HepG2 (cell line): ENCODE measurements at regions not wholly inside any gene's neighbourhood (a gene's known extent, or its start where the extent isn't known, plus 50 kb on each side); places are given as distances from the start of the nearest gene placed in this dataset.

Source experiments
- ATAC-seq: fragments of 200-7000 bp; cut with Tn5 transposase; 3 replicates; pipeline ENCODE4 v1.9.1; 2020; ENCODE audit warnings: mild to moderate bottlenecking, moderate library complexity
- BruUV-seq: library from RNA; stranded (reverse); fragments of 400-500 nt; replicated peaks from 2 replicates; lab custom pipeline; 2021; lab: Mats Ljungman, UMichigan
- CTCF ChIA-PET: fragments of 300-600 bp; formaldehyde crosslinking; extraction: SDS; loops from one replicate; lab custom pipeline; 2021; ENCODE audit warnings: low total read pairs, inconsistent platforms, low intra/inter-chr PET ratio; lab: Yijun Ruan, JAX
- POLR2A ChIA-PET: fragments of 350-600 bp; sonication (Branson Sonifier 250); formaldehyde crosslinking; loops from one replicate; lab custom pipeline; 2020; ENCODE audit warnings: antibody characterized with exemption, inconsistent platforms; lab: Yijun Ruan, JAX
- DNase-seq: peaks from one replicate; pipeline ENCODE4 v3.0.0-alpha.2; 2015; ENCODE audit warnings: low spot score
- FAIRE-seq: peaks from 3 replicates; lab custom pipeline; 2011; peaks lifted over from hg19 to GRCh38; lab: Jason Lieb, UNC
- H2AFZ ChIP-seq: one replicate; pipeline ENCODE4 v1.6.1; 2011; ENCODE audit warnings: low read length, inconsistent platforms
- H3K27ac ChIP-seq: fragments of 300-600 bp; 3 replicates; pipeline ENCODE4 v1.8.0; 2011; ENCODE audit warnings: mixed run types, mild to moderate bottlenecking, mixed read lengths, low read length, inconsistent platforms; ENCODE audit not compliant: insufficient read depth; ENCODE audit errors: extremely low read length
- H3K27me3 ChIP-seq, 2 experiments: fragments of 200-600 bp in 1 of 2; 2 replicates in 1 of 2; 3 replicates in 1 of 2; pipeline versions ENCODE4 v1.6.0 to v1.8.0; 2011; ENCODE audit warnings: low read length in 2 of 2, mild to moderate bottlenecking in 2 of 2, moderate library complexity in 2 of 2, inconsistent platforms in 1 of 2; ENCODE audit not compliant: insufficient read depth in 2 of 2, control insufficient read depth in 1 of 2
- H3K36me3 ChIP-seq, 2 experiments: fragments of 200-600 bp in 1 of 2; replicated peaks in 1 of 2; 2 replicates in 1 of 2; 3 replicates in 1 of 2; pipeline versions ENCODE4 v1.5.1 to v1.8.0; 2011; ENCODE audit warnings: low read length in 2 of 2, inconsistent platforms in 1 of 2; ENCODE audit not compliant: insufficient read depth in 2 of 2, control insufficient read depth in 1 of 2
- H3K4me1 ChIP-seq: 2 replicates; pipeline ENCODE4 v1.5.1; 2012; ENCODE audit warnings: low read length, inconsistent platforms; ENCODE audit not compliant: insufficient read depth
- H3K4me2 ChIP-seq: 2 replicates; pipeline ENCODE4 v1.6.0; 2011; ENCODE audit warnings: low read depth, low read length, inconsistent platforms
- H3K4me3 ChIP-seq, 3 experiments: fragments of 200-600 bp in 1 of 3; sonication (generic), shearing (Covaris generic) in 1 of 3; replicated peaks in 1 of 3; 2 replicates each; pipeline ENCODE4 v1.5.1; 2011 to 2016; ENCODE audit warnings: low read length in 3 of 3, inconsistent platforms in 2 of 3, low read depth in 2 of 3, mild to moderate bottlenecking in 2 of 3, control low read depth in 1 of 3, mixed read lengths in 1 of 3; ENCODE audit not compliant: insufficient read depth in 1 of 3
- H3K79me2 ChIP-seq: one replicate; pipeline ENCODE4 v1.6.1; 2011; ENCODE audit warnings: low read length, inconsistent platforms; ENCODE audit not compliant: insufficient read depth
- H3K9ac ChIP-seq: 2 replicates; pipeline ENCODE4 v1.6.0; 2011; ENCODE audit warnings: mild to moderate bottlenecking, low read depth, low read length, inconsistent platforms; ENCODE audit not compliant: insufficient read depth
- H3K9me3 ChIP-seq: 2 replicates; pipeline ENCODE4 v1.5.1; 2012; ENCODE audit warnings: mild to moderate bottlenecking, low read length
- H4K20me1 ChIP-seq: 2 replicates; pipeline ENCODE4 v1.6.0; 2011; ENCODE audit warnings: inconsistent platforms, mild to moderate bottlenecking, low read length, moderate library complexity; ENCODE audit not compliant: insufficient read depth
- ARNT2 ChIP-seq: sonication (generic); formaldehyde crosslinking; IDR thresholded peaks from 2 replicates; pipeline ENCODE4 v1.8.0; 2022; ENCODE audit warnings: mild to moderate bottlenecking, low read depth, missing genetic modification reagents, moderate library complexity
- CREM ChIP-seq, 2 experiments: sonication (generic) in 1 of 2; formaldehyde crosslinking in 1 of 2; IDR thresholded peaks; 2 replicates each; pipeline versions ENCODE4 v1.4.0 to v1.6.1; 2016 to 2020; ENCODE audit warnings: antibody characterized with exemption in 1 of 2, mild to moderate bottlenecking in 1 of 2, missing genetic modification reagents in 1 of 2
- EZH2 ChIP-seq: conservative IDR thresholded peaks from 2 replicates; pipeline ENCODE4 v1.6.1; 2012; ENCODE audit warnings: mild to moderate bottlenecking, low read depth, low read length, moderate library complexity
- HNF4G ChIP-seq, 2 experiments: sonication (generic) in 1 of 2; formaldehyde crosslinking in 1 of 2; IDR thresholded peaks; 2 replicates each; pipeline versions ENCODE4 v1.4.0 to v1.6.1; 2011 to 2020; ENCODE audit warnings: borderline replicate concordance in 2 of 2, low read depth in 2 of 2, mild to moderate bottlenecking in 2 of 2, low read length in 1 of 2, missing genetic modification reagents in 1 of 2, moderate library complexity in 1 of 2
- PAX8 ChIP-seq: sonication (generic); formaldehyde crosslinking; IDR thresholded peaks from 2 replicates; pipeline ENCODE4 v1.8.0; 2022; ENCODE audit warnings: mild to moderate bottlenecking, missing genetic modification reagents, borderline replicate concordance
- RAD21 ChIP-seq: fragments of 450-650 bp; formaldehyde crosslinking; IDR thresholded peaks from 2 replicates; pipeline ENCODE4 v1.5.0; 2020; ENCODE audit warnings: mild to moderate bottlenecking
- RXRB ChIP-seq: IDR thresholded peaks from 2 replicates; pipeline ENCODE4 v1.6.1; 2016; ENCODE audit warnings: borderline replicate concordance, missing genetic modification reagents, missing compliant biosample characterization
- ZFP36L1 ChIP-seq: sonication (generic); formaldehyde crosslinking; IDR thresholded peaks from 2 replicates; pipeline ENCODE4 v1.8.0; 2022; ENCODE audit warnings: mild to moderate bottlenecking, missing genetic modification reagents, moderate library complexity
- WGBS: methylation state at CpG from one replicate; pipeline ENCODE4 v1.1.6; 2017; ENCODE audit warnings: low lambda C conversion rate; 5-methylcytosine and 5-hydroxymethylcytosine counted together
- in situ Hi-C: cut with HindIII; loops from 2 replicates; pipeline ENCODE4 v1.10.0; 2017; ENCODE audit warnings: low pct_unique_long_range_greater_than_20kb; ENCODE audit not compliant: extremely low pct_ligation_motif_present
- intact Hi-C: fragments of 100-400 bp; cut with micrococcal nuclease; formaldehyde crosslinking; loops from one replicate; pipeline ENCODE4 v1.10.0; 2022; ENCODE audit not compliant: unreplicated experiment
- TF ChIP-seq, protein P1 (sequence below): sonication (generic); formaldehyde crosslinking; IDR thresholded peaks from 2 replicates; pipeline ENCODE4 v1.4.0; 2020; ENCODE audit warnings: missing genetic modification reagents, borderline replicate concordance
- TF ChIP-seq, protein P2 (sequence below): sonication (generic); formaldehyde crosslinking; IDR thresholded peaks from 2 replicates; pipeline ENCODE4 v1.8.1; 2022; ENCODE audit warnings: low read depth, mild to moderate bottlenecking, missing genetic modification reagents
- TF ChIP-seq, protein P3 (sequence below): sonication (generic); formaldehyde crosslinking; IDR thresholded peaks from 2 replicates; pipeline ENCODE4 v1.8.1; 2023; ENCODE audit warnings: mild to moderate bottlenecking, missing genetic modification reagents, borderline replicate concordance
- TF ChIP-seq, protein P4 (sequence below): sonication (generic); formaldehyde crosslinking; conservative IDR thresholded peaks from 2 replicates; pipeline ENCODE4 v1.4.0; 2020; ENCODE audit warnings: missing genetic modification reagents

DNA sequence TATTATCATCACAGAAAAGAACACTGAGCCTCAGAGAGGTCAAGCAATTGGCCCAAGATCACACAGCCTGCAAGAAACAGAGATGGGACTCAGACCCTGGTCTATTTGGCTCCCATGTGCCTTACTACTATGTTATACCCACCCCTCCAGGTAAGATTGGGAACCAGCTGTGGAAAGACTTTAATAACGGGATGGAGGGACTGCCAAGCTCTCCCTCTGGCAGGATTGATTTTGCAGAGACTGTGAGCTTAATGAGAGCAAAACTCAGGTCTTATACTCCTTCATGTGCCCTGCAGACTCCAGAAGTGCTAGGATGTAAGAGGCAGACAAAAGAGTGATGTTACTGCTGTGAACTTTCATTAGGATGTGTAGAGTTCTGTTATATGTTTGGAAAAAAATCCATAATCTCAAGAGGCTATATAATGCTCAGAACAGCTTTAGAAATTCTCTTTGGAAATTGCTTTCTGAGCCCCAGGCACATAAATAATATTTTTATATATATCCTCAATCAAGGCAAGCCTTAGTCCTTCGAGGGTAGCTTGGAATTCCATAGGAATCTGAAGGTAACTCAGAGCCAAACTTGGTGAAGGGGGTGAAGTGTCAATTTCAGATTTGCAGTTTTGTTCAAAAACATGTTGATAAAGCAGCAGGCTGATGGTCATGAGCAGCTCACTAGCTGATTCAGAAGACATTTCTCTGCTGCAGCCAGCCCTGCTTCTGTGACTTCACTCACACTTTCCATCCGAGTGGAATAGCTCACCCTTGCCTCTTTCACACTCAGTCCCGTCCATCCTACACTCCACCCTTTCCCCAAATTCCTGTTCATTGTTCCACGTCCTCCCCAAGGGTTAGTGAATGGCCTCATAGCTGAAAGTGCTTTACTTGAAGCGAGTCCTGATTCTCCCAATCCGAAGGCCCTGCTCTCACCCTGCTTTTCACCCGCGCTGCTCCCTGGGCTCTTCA, 188.8 kb downstream of the SNX19 start:
- peaks cover 1 to 21% of the 10 kb centered on the region in 2 experiments; a peak in 2 of 5 replicates for H3K27me3 ChIP-seq
- WGBS = 1% methylated on average over 9 of the region's 9 CpGs
- DNase-seq (no peak), ATAC-seq (no peak), FAIRE-seq (no peak)
- no peak overlapping the region for H2AFZ ChIP-seq
- H4K20me1 ChIP-seq = 0 out of 2 replicates have a peak, but pooled peaks cover 3% of the 10 kb centered on the region
- ChIA-PET CTCF (no interaction called here), POLR2A (no interaction called here)
- no TSS peak for BruUV-seq
- H3K9me3 ChIP-seq = peaks cover 19% of the 10 kb centered on the region
- no peaks in the 10 kb centered on the region for H3K4me1 ChIP-seq
- intact Hi-C loops (no loop called here), in situ Hi-C loops (no loop called here)
- H3K9ac ChIP-seq = no peak overlapping the region
- H3K36me3 ChIP-seq = no peaks in the 10 kb centered on the region
- H3K79me2 ChIP-seq = no peaks in the 10 kb centered on the region
- no peak overlapping the region for H3K27ac ChIP-seq
- no peak overlapping the region for H3K4me3 ChIP-seq
- H3K4me2 ChIP-seq = no peak overlapping the region
- TF ChIP-seq, protein P1, sequence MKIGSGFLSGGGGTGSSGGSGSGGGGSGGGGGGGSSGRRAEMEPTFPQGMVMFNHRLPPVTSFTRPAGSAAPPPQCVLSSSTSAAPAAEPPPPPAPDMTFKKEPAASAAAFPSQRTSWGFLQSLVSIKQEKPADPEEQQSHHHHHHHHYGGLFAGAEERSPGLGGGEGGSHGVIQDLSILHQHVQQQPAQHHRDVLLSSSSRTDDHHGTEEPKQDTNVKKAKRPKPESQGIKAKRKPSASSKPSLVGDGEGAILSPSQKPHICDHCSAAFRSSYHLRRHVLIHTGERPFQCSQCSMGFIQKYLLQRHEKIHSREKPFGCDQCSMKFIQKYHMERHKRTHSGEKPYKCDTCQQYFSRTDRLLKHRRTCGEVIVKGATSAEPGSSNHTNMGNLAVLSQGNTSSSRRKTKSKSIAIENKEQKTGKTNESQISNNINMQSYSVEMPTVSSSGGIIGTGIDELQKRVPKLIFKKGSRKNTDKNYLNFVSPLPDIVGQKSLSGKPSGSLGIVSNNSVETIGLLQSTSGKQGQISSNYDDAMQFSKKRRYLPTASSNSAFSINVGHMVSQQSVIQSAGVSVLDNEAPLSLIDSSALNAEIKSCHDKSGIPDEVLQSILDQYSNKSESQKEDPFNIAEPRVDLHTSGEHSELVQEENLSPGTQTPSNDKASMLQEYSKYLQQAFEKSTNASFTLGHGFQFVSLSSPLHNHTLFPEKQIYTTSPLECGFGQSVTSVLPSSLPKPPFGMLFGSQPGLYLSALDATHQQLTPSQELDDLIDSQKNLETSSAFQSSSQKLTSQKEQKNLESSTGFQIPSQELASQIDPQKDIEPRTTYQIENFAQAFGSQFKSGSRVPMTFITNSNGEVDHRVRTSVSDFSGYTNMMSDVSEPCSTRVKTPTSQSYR = no peak
- TF ChIP-seq CREM (IDR thresholded peaks at IDR 0.05) (no peak), CREM (CRISPR knock-in tag; IDR thresholded peaks at IDR 0.05) (no peak), PAX8 (CRISPR knock-in tag) (no peak), RAD21 (CRISPR knock-in tag) (no peak), ZFP36L1 (no peak), RXRB (CRISPR knock-in tag) (no peak), ARNT2 (CRISPR knock-in tag) (no peak), HNF4G (IDR thresholded peaks at IDR 0.05; ENCODE audit: borderline replicate concordance, low read depth, low read length) (no peak), HNF4G (CRISPR knock-in tag; IDR thresholded peaks at IDR 0.05; ENCODE audit: borderline replicate concordance, low read depth) (no peak), EZH2 (no peak)
- TF ChIP-seq, protein P2, sequence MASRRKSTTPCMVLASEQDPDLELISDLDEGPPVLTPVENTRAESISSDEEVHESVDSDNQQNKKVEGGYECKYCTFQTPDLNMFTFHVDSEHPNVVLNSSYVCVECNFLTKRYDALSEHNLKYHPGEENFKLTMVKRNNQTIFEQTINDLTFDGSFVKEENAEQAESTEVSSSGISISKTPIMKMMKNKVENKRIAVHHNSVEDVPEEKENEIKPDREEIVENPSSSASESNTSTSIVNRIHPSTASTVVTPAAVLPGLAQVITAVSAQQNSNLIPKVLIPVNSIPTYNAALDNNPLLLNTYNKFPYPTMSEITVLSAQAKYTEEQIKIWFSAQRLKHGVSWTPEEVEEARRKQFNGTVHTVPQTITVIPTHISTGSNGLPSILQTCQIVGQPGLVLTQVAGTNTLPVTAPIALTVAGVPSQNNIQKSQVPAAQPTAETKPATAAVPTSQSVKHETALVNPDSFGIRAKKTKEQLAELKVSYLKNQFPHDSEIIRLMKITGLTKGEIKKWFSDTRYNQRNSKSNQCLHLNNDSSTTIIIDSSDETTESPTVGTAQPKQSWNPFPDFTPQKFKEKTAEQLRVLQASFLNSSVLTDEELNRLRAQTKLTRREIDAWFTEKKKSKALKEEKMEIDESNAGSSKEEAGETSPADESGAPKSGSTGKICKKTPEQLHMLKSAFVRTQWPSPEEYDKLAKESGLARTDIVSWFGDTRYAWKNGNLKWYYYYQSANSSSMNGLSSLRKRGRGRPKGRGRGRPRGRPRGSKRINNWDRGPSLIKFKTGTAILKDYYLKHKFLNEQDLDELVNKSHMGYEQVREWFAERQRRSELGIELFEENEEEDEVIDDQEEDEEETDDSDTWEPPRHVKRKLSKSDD (CRISPR knock-in tag) = no peak
- TF ChIP-seq, protein P3, sequence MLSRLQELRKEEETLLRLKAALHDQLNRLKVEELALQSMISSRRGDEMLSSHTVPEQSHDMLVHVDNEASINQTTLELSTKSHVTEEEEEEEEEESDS (CRISPR knock-in tag) = no peak
- TF ChIP-seq, protein P4, sequence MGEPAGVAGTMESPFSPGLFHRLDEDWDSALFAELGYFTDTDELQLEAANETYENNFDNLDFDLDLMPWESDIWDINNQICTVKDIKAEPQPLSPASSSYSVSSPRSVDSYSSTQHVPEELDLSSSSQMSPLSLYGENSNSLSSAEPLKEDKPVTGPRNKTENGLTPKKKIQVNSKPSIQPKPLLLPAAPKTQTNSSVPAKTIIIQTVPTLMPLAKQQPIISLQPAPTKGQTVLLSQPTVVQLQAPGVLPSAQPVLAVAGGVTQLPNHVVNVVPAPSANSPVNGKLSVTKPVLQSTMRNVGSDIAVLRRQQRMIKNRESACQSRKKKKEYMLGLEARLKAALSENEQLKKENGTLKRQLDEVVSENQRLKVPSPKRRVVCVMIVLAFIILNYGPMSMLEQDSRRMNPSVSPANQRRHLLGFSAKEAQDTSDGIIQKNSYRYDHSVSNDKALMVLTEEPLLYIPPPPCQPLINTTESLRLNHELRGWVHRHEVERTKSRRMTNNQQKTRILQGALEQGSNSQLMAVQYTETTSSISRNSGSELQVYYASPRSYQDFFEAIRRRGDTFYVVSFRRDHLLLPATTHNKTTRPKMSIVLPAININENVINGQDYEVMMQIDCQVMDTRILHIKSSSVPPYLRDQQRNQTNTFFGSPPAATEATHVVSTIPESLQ (CRISPR knock-in tag) = no peak
